Thyroid gland (tissue), 4 donors: ENCODE measurements at regions not wholly inside any gene's neighbourhood (a gene's known extent, or its start where the extent isn't known, plus 50 kb on each side); places are given as distances from the start of the nearest gene placed in this dataset.

Experiments
- POLR2A ChIP-seq, 2 donors: fragments of 450-650 bp; IDR thresholded peaks; one replicate each; pipeline ENCODE4 v1.6.1; 2017; ENCODE audit warnings: antibody characterized with exemption in 2 of 2, mild to moderate bottlenecking in 2 of 2, moderate library complexity in 1 of 2
- TF ChIP-seq, protein P1 (sequence below), 6 experiments: fragments of 200-600 bp in 3 of 6; fragments of 450-650 bp in 3 of 6; sonication (generic) in 3 of 6; IDR thresholded peaks; one replicate each; pipeline ENCODE4 v1.5.1; 2016 to 2019; ENCODE audit warnings: antibody characterized with exemption in 6 of 6, mild to moderate bottlenecking in 2 of 6, inconsistent platforms in 1 of 6, moderate library complexity in 1 of 6

DNA sequence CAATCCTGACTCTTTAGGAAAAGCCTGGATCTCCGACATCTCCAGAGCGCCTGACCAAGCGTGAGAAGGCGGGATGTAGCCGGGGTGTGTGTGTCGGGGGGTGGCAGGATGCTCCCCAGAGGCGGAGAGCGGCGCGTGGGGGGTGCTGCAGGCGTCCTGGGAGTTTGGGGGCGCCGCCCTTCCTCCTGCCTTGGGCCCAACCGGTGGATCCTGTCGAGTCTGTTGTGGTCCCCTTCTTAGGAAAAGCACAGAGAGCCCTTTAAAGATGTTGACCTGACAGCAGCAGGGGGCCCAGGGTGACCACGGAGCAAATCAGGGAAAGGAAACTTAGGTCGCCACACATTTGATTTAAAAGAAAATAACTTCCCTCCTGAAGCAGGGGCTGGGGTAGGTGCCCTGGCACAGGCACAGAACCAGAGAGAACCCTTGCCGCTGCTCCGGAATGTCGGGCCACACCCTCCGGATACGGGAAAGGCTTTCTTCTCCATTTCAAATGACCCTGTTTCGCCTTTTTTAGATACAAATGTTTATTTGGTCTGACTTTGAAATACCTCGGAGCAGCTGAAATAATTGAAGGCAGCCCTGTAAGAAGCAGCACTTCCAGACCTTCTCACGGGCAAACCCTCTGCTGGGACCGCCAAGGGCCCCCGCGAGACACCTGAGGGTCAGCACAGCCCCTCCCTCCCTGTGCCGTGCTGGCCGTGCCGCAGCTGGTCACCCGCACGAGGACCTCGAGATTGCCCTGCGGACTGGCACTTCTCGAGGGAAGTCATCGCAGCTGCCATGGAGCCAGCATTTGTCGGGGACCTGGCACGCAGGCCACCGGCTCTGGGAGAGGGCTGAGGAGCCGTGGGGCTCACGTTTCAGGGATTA, 102.9 kb upstream of the KLF13 start:
- TF ChIP-seq, protein P1, sequence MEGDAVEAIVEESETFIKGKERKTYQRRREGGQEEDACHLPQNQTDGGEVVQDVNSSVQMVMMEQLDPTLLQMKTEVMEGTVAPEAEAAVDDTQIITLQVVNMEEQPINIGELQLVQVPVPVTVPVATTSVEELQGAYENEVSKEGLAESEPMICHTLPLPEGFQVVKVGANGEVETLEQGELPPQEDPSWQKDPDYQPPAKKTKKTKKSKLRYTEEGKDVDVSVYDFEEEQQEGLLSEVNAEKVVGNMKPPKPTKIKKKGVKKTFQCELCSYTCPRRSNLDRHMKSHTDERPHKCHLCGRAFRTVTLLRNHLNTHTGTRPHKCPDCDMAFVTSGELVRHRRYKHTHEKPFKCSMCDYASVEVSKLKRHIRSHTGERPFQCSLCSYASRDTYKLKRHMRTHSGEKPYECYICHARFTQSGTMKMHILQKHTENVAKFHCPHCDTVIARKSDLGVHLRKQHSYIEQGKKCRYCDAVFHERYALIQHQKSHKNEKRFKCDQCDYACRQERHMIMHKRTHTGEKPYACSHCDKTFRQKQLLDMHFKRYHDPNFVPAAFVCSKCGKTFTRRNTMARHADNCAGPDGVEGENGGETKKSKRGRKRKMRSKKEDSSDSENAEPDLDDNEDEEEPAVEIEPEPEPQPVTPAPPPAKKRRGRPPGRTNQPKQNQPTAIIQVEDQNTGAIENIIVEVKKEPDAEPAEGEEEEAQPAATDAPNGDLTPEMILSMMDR (IDR thresholded peaks at IDR 0.05), result no peak
- TF ChIP-seq POLR2A (IDR thresholded peaks at IDR 0.05), result no peak
